ENCODE measurements at regions not wholly inside any gene's neighbourhood (a gene's known extent, or its start where the extent isn't known, plus 50 kb on each side); places are given as distances from the start of the nearest gene placed in this dataset.

DNA sequence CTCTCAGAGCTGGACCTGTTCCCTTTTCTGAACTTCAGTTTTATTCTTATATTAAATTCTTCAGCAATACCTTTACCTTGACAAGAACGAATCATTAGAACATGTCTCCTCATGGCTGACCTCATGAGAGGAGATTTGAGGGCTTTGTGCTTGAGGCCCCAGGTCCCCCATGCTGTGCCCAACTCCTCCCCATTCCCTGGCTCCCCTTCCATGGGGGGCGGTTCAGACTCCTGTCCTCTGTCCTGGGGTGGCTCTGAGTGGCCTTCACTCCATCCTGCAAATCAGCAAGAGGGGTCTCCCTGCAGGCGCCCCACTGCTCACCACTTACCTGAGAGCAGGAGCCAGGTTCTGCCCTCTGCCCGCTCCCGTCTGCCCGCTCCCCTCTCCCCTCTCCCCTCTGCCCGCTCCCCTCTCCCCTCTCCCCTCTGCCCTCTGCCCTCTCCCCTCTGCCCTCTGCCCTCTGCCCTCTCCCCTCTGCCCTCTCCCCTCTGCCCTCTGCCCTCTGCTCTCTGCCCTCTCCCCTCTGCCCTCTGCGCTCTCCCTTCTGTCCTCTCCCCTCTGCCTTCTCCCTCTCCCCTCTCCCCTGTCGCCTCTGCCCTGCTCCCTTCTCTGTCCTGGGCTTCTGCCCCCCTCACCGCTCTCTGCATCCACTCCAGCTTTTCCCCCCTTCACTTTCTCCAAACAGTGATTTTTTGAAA is 98.7 kb upstream of the ALKAL2 start:
- no peaks in the 10 kb centered on the region for H3K9me3 ChIP-seq
- WGBS, 2 donors = 83 to 86% methylated on average over 8 to 9 of the region's 10 CpGs
- no peaks in the 10 kb centered on the region for H3K27me3 ChIP-seq
- TF ChIP-seq POLR2A (IDR thresholded peaks at IDR 0.05) (no peak), POLR2AphosphoS5 (IDR thresholded peaks at IDR 0.05) (no peak), EP300 (IDR thresholded peaks at IDR 0.05) (no peak)
- TF ChIP-seq, protein P1, sequence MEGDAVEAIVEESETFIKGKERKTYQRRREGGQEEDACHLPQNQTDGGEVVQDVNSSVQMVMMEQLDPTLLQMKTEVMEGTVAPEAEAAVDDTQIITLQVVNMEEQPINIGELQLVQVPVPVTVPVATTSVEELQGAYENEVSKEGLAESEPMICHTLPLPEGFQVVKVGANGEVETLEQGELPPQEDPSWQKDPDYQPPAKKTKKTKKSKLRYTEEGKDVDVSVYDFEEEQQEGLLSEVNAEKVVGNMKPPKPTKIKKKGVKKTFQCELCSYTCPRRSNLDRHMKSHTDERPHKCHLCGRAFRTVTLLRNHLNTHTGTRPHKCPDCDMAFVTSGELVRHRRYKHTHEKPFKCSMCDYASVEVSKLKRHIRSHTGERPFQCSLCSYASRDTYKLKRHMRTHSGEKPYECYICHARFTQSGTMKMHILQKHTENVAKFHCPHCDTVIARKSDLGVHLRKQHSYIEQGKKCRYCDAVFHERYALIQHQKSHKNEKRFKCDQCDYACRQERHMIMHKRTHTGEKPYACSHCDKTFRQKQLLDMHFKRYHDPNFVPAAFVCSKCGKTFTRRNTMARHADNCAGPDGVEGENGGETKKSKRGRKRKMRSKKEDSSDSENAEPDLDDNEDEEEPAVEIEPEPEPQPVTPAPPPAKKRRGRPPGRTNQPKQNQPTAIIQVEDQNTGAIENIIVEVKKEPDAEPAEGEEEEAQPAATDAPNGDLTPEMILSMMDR (IDR thresholded peaks at IDR 0.05) = no peak
- no peak overlapping the region for H3K4me3 ChIP-seq
- no peak for ATAC-seq (ENCODE audit: low FRiP score in 2 of 2)
- no peak for DNase-seq
- no peak overlapping the region for H3K27ac ChIP-seq
- H3K4me1 ChIP-seq = no peaks in the 10 kb centered on the region
- H3K36me3 ChIP-seq = no peaks in the 10 kb centered on the region

DNA sequence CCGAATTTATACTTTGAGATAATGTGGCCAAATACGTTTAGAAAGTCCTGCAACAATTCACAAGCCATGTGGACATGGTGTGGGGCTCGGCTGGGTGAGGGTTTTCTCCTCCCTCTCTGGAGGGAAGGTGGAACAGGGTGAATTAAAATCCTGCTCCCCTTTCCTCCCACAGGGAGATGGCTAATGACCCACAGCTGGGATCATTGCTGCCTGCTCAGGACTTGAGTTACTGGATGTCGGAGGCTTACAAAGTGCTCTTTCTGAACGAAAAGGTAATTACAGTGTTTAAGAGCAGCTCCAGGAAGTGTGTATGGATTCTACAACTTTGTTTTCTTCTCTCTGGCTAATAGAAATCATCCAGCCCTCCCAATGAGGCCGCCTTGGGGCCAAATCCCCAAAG is 97.9 kb upstream of the ALKAL2 start:
- H3K4me1 ChIP-seq = no peaks in the 10 kb centered on the region
- no peak overlapping the region for H3K27ac ChIP-seq
- no peak for ATAC-seq (ENCODE audit: low FRiP score in 2 of 2)
- no peaks in the 10 kb centered on the region for H3K36me3 ChIP-seq
- TF ChIP-seq EP300 (IDR thresholded peaks at IDR 0.05) (no peak), POLR2A (IDR thresholded peaks at IDR 0.05) (no peak), POLR2AphosphoS5 (IDR thresholded peaks at IDR 0.05) (no peak)
- TF ChIP-seq, protein P1 (IDR thresholded peaks at IDR 0.05) = no peak
- no peaks in the 10 kb centered on the region for H3K27me3 ChIP-seq
- no peak overlapping the region for H3K4me3 ChIP-seq
- no peak for DNase-seq
- no peaks in the 10 kb centered on the region for H3K9me3 ChIP-seq
- 73 to 83% methylated on average over 6 of the region's 6 CpGs for WGBS, 2 donors

DNA sequence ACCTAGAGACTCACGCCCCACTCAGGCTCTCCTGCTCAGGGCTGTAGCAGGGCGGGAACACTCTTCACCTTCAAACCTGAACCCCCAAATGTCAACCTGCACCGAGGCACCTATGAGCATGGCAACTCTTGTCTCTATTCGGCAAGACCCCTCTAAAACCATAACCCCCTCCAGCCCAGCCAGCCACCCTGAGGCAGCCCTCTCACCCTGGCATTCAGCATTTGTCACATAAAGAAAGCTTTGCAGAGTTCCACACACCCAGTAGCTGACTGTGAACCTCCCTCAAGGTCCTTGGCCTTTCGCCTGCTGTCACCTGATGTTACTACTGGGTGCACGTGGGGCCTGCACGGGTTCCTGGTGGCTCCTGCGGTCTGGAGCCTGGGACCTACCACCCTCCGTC is 97.2 kb upstream of the ALKAL2 start:
- WGBS, 2 donors = 91 to 95% methylated on average over 9 of the region's 9 CpGs
- DNase-seq (no peak), ATAC-seq (ENCODE audit: low FRiP score in 2 of 2) (peak in 1 of 2 donors; percentile 31)
- Histone ChIP-seq H3K4me3 (no peak overlapping the region), H3K27me3 (no peaks in the 10 kb centered on the region), H3K9me3 (no peaks in the 10 kb centered on the region), H3K27ac (no peak overlapping the region), H3K36me3 (no peaks in the 10 kb centered on the region), H3K4me1 (no peaks in the 10 kb centered on the region)
- no peak for TF ChIP-seq POLR2AphosphoS5 (IDR thresholded peaks at IDR 0.05)

DNA sequence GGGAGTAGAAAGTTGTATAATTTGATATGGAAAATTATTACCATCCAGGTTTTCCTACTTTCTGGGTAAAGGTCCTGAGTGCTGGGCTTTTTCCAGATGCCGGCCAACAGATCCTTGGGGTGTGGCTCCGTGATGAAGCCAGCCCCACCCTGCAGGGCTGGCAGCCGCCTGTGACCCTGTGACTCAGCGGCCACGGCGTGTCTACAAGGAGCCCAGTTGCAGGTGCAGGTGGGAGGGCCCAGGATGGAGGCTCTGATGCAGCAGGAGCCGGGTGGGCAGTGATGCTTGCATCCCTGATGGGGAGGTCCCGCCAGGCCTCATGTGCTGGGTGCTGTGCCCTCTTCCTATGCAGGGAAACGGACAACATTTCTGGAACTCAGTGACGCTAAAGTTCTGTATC is 96.0 kb upstream of the ALKAL2 start:
- H3K27me3 ChIP-seq = no peaks in the 10 kb centered on the region
- TF ChIP-seq, protein P1 (IDR thresholded peaks at IDR 0.05) = no peak
- TF ChIP-seq POLR2A (IDR thresholded peaks at IDR 0.05) = no peak
- TF ChIP-seq EP300 (IDR thresholded peaks at IDR 0.05) = no peak
- no peak for TF ChIP-seq POLR2AphosphoS5 (IDR thresholded peaks at IDR 0.05)
- H3K4me1 ChIP-seq = no peaks in the 10 kb centered on the region
- H3K4me3 ChIP-seq = no peak overlapping the region
- H3K36me3 ChIP-seq = no peaks in the 10 kb centered on the region
- no peaks in the 10 kb centered on the region for H3K9me3 ChIP-seq
- 84% methylated on average over 10 of the region's 10 CpGs for WGBS, 2 donors
- ATAC-seq (ENCODE audit: low FRiP score in 2 of 2) (no peak), DNase-seq (no peak)
- no peak overlapping the region for H3K27ac ChIP-seq

DNA sequence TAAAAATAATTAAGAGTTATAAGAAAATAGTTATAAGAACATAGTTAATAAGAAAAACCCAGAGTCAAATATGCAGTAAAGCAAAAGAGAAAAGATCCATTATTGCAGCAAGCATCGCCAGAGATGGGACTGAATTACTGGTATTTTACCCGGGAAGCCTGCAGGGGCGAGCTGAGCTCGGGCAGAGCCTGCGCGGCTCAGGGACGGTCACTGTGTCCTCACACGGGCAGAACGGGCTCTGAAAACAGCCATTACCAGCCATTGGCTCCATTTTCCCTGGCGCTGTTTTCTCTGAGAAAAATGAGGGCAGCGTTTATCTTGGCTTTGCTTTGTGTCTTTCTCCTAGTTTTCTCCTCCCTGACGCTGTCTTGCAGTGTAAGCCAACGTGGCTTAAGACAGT is 95.3 kb upstream of the ALKAL2 start:
- TF ChIP-seq, protein P1 (IDR thresholded peaks at IDR 0.05) = no peak
- TF ChIP-seq POLR2A (IDR thresholded peaks at IDR 0.05) = no peak
- no peak for TF ChIP-seq POLR2AphosphoS5 (IDR thresholded peaks at IDR 0.05)
- no peak for TF ChIP-seq EP300 (IDR thresholded peaks at IDR 0.05)
- H3K4me3 ChIP-seq = no peak overlapping the region
- 27 to 39% methylated on average over 13 of the region's 13 CpGs for WGBS, 2 donors
- H3K27me3 ChIP-seq = no peaks in the 10 kb centered on the region
- H3K36me3 ChIP-seq = no peaks in the 10 kb centered on the region
- no peaks in the 10 kb centered on the region for H3K9me3 ChIP-seq
- H3K4me1 ChIP-seq = no peaks in the 10 kb centered on the region
- ATAC-seq (ENCODE audit: low FRiP score in 2 of 2) (no peak), DNase-seq (no peak)
- H3K27ac ChIP-seq = no peak overlapping the region

All from upper lobe of left lung (tissue), 6 donors.